HG03460 (cell line): ENCODE measurements at regions not wholly inside any gene's neighbourhood (a gene's known extent, or its start where the extent isn't known, plus 50 kb on each side); places are given as distances from the start of the nearest gene placed in this dataset.

ENCODE experiments used
- ATAC-seq: cut with Tn5 transposase; IDR thresholded peaks from one replicate; pipeline ENCODE4 v1.9.1; 2021; ENCODE audit not compliant: unreplicated experiment

- no peak for ATAC-seq
Observed at GRCh38 chrX:6701085-6701484, 166.2 kb upstream of the VCX3A start.

- ATAC-seq = no peak
Observed at GRCh38 chrX:6695717-6696116, 160.8 kb upstream of the VCX3A start.

- ATAC-seq = no peak
Observed at GRCh38 chrX:6694977-6695376, 160.1 kb upstream of the VCX3A start.

DNA sequence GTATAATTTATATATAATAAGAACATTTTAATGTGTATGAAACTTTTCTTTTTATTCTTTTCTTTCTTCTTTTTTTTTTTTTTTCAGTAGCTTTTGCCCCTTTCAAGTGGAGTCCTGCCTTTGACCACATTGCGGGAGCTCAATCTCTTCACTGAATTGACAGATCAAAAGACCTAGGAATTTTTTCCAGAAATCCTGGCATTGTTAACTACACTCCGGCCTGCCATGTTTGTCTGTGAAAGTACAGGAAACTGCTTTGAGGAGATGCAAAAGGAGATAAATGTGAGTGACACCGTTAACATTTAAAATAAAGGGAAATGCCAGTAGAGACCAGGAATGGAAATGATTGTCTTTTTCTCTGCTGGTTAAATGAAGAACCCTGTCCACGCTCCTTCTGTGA lies 159.3 kb upstream of the VCX3A start:
- no peak for ATAC-seq

DNA sequence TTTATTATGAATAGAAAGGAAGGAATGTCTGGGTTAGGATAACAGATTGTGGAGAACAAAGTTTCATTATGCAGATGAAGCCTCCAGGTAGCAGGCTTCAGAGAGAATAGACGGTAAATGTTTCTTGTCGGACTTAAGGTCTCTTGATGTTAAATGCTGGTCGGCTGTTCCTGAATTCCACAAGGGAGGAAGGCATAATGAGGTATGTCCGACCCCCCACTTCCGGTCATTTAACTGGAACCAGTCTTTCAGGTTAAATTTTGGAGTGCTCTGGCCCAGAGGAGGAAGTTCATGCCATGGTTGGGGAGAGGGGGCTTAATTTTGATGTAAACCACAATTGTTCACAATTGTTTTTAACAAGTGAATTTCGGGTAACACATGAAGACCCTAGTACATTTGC lies 158.1 kb upstream of the VCX3A start:
- no peak for ATAC-seq

DNA sequence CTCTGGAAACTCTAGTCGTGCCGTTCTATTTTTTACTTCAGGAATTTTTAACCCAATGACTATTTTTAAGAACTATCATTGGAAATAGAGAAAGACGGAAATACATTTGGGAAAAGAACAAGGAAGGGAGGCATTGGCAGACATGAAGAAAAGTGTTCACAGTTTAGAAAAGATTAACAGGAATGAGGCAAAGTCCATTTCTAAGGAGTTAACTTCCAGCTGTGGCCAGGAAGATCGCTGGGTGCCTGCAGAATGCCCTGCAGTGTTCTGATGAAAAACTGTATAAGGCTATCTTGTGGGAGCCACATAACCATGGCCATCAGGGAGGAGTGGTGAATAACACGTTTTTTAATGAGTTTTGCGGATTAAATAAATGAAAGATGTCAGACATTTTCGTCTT lies 150.6 kb upstream of the VCX3A start:
- ATAC-seq = no peak

- ATAC-seq = no peak
Observed at GRCh38 chrX:6683353-6683752, 148.4 kb upstream of the VCX3A start.

DNA sequence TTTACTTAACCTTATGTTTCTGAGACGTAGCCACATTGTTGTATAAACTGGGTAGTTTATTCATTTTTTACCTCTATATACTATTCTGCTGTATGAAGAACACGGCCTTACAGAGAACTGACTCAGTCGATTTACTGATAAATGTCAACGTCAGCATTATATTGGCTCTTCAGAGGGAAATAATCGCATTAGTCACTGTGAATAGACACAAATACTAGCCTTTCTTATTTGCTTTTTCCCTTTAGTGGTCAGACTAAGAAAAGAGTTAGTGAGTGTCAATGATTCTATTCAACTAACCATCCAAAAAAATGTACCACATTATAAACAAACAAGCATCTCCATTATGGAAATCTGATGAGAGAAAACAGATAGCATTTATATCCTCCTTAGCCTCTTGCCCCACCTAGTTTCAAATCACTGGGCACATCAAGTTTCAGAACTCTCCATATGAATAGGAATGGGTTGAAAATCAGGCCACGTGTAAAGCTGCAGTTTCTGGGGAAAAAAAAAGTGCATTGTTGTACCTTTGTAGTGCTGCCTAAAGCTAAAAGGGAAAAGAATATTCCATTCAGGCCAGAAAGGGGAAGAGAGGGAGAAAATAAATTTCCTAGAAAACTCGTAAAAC lies 146.7 kb upstream of the VCX3A start:
- no peak for ATAC-seq

GRCh38 chrX:6679988-6680387 lies 145.1 kb upstream of the VCX3A start:
- no peak for ATAC-seq

- ATAC-seq = no peak
Observed at GRCh38 chrX:6679550-6679949, 144.6 kb upstream of the VCX3A start.

GRCh38 chrX:6678313-6678712 lies 143.4 kb upstream of the VCX3A start:
- no peak for ATAC-seq

GRCh38 chrX:6674734-6675133 lies 139.8 kb upstream of the VCX3A start:
- ATAC-seq = no peak

GRCh38 chrX:6667048-6667768 lies 132.3 kb upstream of the VCX3A start:
- ATAC-seq = no peak

DNA sequence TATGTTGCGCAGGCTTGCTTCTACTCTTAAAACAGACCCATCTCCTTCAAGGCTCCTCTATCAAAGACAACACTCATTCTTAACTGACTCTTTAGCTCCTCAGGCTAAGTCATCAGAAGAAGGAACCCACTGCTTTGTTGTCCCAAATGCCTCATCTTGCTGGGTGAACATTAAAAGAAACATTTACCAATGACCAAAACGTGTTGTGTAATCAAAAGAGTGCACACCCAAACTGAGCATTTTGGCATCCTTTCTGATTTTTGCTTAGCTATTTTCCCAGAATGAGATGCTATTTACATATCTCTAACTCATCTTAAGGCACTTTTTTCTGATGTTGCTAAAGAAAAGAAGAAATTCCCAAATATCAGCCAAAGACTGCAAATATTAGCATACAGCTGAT lies 131.7 kb upstream of the VCX3A start:
- no peak for ATAC-seq

- ATAC-seq = no peak
Observed at GRCh38 chrX:6661736-6662135, 126.8 kb upstream of the VCX3A start.

GRCh38 chrX:6660567-6661264 lies 125.8 kb upstream of the VCX3A start:
- ATAC-seq = no peak

DNA sequence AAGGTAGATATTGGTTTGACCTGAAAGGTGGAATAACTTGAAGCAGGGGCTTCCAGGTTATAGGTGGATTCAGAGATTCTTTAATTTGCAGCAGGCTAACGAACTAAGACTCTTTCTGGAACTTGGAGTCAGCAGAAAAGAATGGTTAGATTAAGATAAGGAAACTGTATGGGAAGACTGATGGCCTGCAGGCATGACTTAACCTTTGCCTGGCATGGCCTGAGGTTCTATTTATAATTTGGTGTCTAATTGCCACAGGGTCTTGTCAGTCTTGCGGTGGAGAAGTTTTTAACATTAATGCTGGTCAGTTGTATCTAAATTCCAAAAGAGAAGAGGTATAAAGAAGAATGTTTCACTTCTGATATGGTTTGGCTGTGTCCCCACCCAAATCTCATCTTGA lies 110.3 kb upstream of the VCX3A start:
- no peak for ATAC-seq

DNA sequence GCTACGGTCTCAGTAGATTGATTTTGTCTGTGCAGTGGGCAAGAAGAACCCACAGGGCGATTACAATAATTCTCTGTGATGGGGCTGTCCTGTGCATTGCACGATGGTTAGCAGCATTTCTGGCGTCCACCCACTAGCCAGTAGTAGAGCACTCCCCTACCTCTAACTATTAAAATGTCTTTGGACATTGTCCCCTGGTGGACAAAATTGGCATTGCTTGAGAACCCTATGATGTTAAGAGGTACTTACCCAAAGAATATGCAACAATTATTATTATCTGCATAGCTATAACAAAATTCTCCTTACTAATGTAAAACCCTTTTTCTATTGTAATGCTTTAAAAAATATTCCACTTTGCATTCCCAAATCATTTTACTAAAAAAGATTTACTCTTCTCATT lies 109.5 kb upstream of the VCX3A start:
- no peak for ATAC-seq

DNA sequence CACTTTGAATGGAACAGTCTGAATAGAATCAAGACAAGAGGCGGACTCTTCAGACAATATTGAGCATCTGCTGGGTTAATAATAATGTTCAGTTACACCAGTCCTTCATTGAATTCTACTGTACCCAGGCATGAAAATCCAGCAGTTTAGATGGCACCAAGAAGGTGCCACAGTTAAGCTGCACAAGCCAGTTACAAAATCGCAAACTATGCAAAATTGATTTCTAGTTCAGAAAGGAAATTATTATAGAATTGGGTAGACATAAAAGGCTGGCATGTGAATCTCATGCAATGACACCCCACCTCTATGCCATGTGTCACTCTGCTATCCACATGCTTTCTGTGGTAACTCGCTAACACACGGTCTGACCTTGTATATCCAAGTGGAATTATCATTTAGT lies 105.8 kb upstream of the VCX3A start:
- no peak for ATAC-seq

- ATAC-seq = no peak
Observed at GRCh38 chrX:6614506-6614905, 79.6 kb upstream of the VCX3A start.

GRCh38 chrX:6599230-6599860 lies 64.4 kb upstream of the VCX3A start:
- ATAC-seq = no peak
